ENCODE measurements at regions not wholly inside any gene's neighbourhood (a gene's known extent, or its start where the extent isn't known, plus 50 kb on each side); places are given as distances from the start of the nearest gene placed in this dataset.

DNA sequence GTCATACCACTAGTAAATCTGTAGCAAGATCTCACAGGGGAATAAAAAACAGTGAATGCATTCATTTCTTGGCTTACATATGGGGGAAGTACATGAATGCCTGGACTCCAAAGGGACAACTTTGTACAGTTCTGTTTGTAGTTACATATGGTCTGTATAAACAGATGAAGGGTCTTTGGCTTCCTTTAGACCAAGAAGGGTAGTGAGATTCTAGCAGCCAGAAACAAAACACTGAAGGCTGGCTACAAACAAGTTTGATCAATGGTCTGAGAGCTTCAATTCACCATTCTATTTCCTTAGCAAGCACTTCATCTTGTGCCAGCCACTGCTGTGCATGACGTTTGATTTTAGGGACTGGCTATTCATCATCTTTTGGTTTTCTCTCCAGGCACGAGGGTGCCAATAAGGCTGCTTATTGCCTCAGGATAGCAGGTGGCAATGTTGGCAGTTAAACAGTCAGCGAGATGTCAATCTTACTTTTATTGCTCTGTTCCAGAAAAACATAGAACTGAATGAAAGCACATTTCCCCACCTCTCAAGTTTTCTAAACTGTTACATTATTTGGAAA, 313.7 kb upstream of the COL8A1 start:
- ATAC-seq, result no peak
- TF ChIP-seq OSR1 (CRISPR knock-in tag; IDR thresholded peaks at IDR 0.05), result no peak
- TF ChIP-seq ZFP3 (CRISPR knock-in tag; IDR thresholded peaks at IDR 0.05), result no peak
- TF ChIP-seq BACH2 (CRISPR knock-in tag; IDR thresholded peaks at IDR 0.05; ENCODE audit: borderline replicate concordance), result no peak
- TF ChIP-seq CSDC2 (CRISPR knock-in tag; IDR thresholded peaks at IDR 0.05), result no peak

- TF ChIP-seq TCF4 (CRISPR knock-in tag; IDR thresholded peaks at IDR 0.05; ENCODE audit: borderline replicate concordance) (no peak), ZFP30 (CRISPR knock-in tag; IDR thresholded peaks at IDR 0.05) (no peak), PPARA (CRISPR knock-in tag; IDR thresholded peaks at IDR 0.05; ENCODE audit: borderline replicate concordance) (no peak), ZFP3 (CRISPR knock-in tag; IDR thresholded peaks at IDR 0.05) (no peak), CSDC2 (CRISPR knock-in tag; IDR thresholded peaks at IDR 0.05) (no peak), ESRRG (CRISPR knock-in tag; IDR thresholded peaks at IDR 0.05) (no peak), RARB (CRISPR knock-in tag; IDR thresholded peaks at IDR 0.05) (no peak), ZNF8 (CRISPR knock-in tag; IDR thresholded peaks at IDR 0.05) (no peak)
- TF ChIP-seq, protein P1, sequence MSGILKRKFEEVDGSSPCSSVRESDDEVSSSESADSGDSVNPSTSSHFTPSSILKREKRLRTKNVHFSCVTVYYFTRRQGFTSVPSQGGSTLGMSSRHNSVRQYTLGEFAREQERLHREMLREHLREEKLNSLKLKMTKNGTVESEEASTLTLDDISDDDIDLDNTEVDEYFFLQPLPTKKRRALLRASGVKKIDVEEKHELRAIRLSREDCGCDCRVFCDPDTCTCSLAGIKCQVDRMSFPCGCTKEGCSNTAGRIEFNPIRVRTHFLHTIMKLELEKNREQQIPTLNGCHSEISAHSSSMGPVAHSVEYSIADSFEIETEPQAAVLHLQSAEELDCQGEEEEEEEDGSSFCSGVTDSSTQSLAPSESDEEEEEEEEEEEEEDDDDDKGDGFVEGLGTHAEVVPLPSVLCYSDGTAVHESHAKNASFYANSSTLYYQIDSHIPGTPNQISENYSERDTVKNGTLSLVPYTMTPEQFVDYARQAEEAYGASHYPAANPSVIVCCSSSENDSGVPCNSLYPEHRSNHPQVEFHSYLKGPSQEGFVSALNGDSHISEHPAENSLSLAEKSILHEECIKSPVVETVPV (CRISPR knock-in tag; IDR thresholded peaks at IDR 0.05), result no peak
- TF ChIP-seq, protein P2, sequence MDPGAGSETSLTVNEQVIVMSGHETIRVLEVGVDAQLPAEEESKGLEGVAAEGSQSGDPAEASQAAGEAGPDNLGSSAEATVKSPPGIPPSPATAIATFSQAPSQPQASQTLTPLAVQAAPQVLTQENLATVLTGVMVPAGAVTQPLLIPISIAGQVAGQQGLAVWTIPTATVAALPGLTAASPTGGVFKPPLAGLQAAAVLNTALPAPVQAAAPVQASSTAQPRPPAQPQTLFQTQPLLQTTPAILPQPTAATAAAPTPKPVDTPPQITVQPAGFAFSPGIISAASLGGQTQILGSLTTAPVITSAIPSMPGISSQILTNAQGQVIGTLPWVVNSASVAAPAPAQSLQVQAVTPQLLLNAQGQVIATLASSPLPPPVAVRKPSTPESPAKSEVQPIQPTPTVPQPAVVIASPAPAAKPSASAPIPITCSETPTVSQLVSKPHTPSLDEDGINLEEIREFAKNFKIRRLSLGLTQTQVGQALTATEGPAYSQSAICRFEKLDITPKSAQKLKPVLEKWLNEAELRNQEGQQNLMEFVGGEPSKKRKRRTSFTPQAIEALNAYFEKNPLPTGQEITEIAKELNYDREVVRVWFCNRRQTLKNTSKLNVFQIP (CRISPR knock-in tag; IDR thresholded peaks at IDR 0.05; ENCODE audit: borderline replicate concordance, low read depth), result no peak
- ATAC-seq, result no peak
Observed at GRCh38 chr3:99323940-99324339, 314.5 kb upstream of the COL8A1 start.

DNA sequence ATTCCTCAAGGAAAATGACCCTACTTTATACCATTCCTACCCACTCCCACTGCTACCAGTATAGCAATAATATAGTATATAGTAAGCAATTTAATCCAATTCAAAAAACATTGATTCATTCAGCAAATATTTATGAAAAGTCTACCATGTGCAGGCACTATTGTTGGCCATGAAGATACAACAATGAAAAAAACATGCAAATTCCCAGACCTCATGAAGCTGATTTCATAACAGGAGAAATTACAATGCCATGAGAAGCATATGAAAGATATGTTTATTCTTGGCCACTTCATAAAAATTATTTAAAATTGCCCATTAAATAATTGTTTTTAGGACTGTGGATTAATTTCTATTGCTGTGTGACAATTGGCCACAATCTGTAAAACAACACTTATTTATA, 315.8 kb upstream of the COL8A1 start:
- no peak for TF ChIP-seq ZFP30 (CRISPR knock-in tag; IDR thresholded peaks at IDR 0.05)
- no peak for TF ChIP-seq ESRRG (CRISPR knock-in tag; IDR thresholded peaks at IDR 0.05)
- no peak for TF ChIP-seq ZNF70 (CRISPR knock-in tag; IDR thresholded peaks at IDR 0.05)
- no peak for TF ChIP-seq ARNTL (CRISPR knock-in tag; IDR thresholded peaks at IDR 0.05; ENCODE audit: borderline replicate concordance, low read depth)
- no peak for TF ChIP-seq ZFP3 (CRISPR knock-in tag; IDR thresholded peaks at IDR 0.05)
- no peak for TF ChIP-seq ISL1 (CRISPR knock-in tag; IDR thresholded peaks at IDR 0.05)
- TF ChIP-seq OSR1 (CRISPR knock-in tag; IDR thresholded peaks at IDR 0.05), result no peak
- TF ChIP-seq ZC3H10 (CRISPR knock-in tag; IDR thresholded peaks at IDR 0.05), result no peak
- TF ChIP-seq BACH2 (CRISPR knock-in tag; IDR thresholded peaks at IDR 0.05; ENCODE audit: borderline replicate concordance), result no peak
- no peak for TF ChIP-seq PPARA (CRISPR knock-in tag; IDR thresholded peaks at IDR 0.05; ENCODE audit: borderline replicate concordance)
- TF ChIP-seq TCF4 (CRISPR knock-in tag; IDR thresholded peaks at IDR 0.05; ENCODE audit: borderline replicate concordance), result no peak
- TF ChIP-seq, protein P3, sequence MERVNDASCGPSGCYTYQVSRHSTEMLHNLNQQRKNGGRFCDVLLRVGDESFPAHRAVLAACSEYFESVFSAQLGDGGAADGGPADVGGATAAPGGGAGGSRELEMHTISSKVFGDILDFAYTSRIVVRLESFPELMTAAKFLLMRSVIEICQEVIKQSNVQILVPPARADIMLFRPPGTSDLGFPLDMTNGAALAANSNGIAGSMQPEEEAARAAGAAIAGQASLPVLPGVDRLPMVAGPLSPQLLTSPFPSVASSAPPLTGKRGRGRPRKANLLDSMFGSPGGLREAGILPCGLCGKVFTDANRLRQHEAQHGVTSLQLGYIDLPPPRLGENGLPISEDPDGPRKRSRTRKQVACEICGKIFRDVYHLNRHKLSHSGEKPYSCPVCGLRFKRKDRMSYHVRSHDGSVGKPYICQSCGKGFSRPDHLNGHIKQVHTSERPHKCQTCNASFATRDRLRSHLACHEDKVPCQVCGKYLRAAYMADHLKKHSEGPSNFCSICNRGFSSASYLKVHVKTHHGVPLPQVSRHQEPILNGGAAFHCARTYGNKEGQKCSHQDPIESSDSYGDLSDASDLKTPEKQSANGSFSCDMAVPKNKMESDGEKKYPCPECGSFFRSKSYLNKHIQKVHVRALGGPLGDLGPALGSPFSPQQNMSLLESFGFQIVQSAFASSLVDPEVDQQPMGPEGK (CRISPR knock-in tag; IDR thresholded peaks at IDR 0.05; ENCODE audit: borderline replicate concordance), result no peak
- TF ChIP-seq, protein P1 (CRISPR knock-in tag; IDR thresholded peaks at IDR 0.05), result no peak
- no peak for ATAC-seq

DNA sequence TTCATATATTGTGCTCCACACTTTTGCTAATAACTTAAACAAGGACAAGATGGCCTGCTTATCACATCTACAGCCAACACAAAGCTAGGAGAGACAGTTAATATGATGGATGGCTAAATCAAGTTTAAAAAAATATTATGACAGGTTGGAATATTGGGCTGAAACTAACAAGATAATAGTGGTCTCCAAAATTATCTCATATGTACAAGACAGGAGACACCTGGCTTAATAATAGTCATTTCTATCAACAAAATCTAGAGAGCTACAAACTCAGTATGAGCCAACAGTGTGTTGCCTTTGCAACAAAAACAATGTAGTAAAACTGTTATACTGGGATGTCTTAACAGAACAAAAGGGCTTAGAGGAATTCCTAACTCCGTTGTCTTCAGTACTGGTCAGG, 317.1 kb upstream of the COL8A1 start:
- ATAC-seq, result no peak
- TF ChIP-seq CSDC2 (CRISPR knock-in tag; IDR thresholded peaks at IDR 0.05) (no peak), BACH2 (CRISPR knock-in tag; IDR thresholded peaks at IDR 0.05; ENCODE audit: borderline replicate concordance) (no peak), ZFP3 (CRISPR knock-in tag; IDR thresholded peaks at IDR 0.05) (no peak), TOX (CRISPR knock-in tag; IDR thresholded peaks at IDR 0.05; ENCODE audit: borderline replicate concordance) (no peak), ZNF70 (CRISPR knock-in tag; IDR thresholded peaks at IDR 0.05) (no peak), RARB (CRISPR knock-in tag; IDR thresholded peaks at IDR 0.05) (no peak), TCF4 (CRISPR knock-in tag; IDR thresholded peaks at IDR 0.05; ENCODE audit: borderline replicate concordance) (no peak), OSR1 (CRISPR knock-in tag; IDR thresholded peaks at IDR 0.05) (no peak)
- TF ChIP-seq, protein P3 (CRISPR knock-in tag; IDR thresholded peaks at IDR 0.05; ENCODE audit: borderline replicate concordance), result no peak

Measured in SK-N-SH treated with all-trans-retinoic acid at 6 μM for 48 hours (cell line).